Sigmoid colon (tissue), 4 donors: ENCODE measurements at regions not wholly inside any gene's neighbourhood (a gene's known extent, or its start where the extent isn't known, plus 50 kb on each side); places are given as distances from the start of the nearest gene placed in this dataset.

Source experiments
- POLR2A ChIP-seq, 2 donors: fragments of 450-650 bp; IDR thresholded peaks; one replicate each; pipeline ENCODE4 v1.6.1; 2016; ENCODE audit warnings: antibody characterized with exemption in 2 of 2, mild to moderate bottlenecking in 2 of 2, moderate library complexity in 2 of 2
- POLR2AphosphoS5 ChIP-seq, 4 donors: sonication (generic); formaldehyde crosslinking; IDR thresholded peaks; one replicate each; pipeline ENCODE4 v1.6.1; 2017; ENCODE audit warnings: antibody characterized with exemption in 4 of 4
- TF ChIP-seq, protein P1 (sequence below), 4 experiments: fragments of 450-650 bp in 3 of 4; fragments of 200-600 bp in 1 of 4; IDR thresholded peaks; one replicate each; pipeline ENCODE4 v1.5.1; 2016 to 2019; ENCODE audit warnings: antibody characterized with exemption in 4 of 4, mild to moderate bottlenecking in 3 of 4, moderate library complexity in 2 of 4

DNA sequence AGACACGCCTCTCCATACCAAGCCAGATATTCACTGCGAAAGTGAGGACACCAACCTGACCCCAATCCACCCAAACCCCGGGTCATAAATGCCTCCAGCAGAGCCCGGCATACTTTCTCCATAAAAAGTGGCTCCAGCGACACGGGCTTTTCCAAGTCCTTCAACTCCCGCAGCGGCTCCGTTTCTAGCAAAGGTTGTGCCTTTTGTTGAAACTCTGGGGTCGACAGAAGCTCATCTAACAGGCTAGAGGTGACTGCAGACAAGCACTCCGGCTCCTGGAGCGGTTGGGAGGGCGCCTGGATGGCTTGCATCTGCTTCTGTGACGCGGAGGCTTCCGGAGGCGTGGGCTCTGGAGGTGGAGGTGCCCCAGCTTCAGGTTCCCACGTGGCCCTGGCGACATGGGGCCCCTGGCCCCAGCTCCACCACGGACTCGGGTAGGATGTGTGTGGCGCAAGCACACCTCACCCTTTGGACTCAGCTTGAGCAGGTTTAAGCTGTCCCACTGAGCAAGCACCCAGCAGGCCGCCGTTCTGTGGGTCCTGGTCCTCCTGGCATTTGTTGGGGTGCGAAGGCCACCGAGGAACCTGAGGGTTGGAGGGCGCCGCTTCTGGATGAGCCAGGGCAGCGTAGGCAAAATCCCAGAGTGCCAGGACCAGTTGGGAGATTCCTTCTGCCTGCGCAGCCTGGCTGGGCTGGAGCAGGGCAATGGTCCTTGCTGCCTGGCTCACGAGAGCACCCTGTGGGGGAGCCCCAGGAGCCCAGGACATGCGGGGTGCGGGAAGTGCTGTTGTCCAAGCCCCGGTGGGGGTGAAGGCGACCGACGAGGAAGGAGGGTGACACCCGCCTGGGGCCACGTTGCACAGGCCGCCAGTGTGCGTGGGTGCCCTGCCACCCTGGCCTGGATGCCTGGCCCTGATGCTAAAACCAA is 186.3 kb downstream of the ALG10 start:
- TF ChIP-seq, protein P1, sequence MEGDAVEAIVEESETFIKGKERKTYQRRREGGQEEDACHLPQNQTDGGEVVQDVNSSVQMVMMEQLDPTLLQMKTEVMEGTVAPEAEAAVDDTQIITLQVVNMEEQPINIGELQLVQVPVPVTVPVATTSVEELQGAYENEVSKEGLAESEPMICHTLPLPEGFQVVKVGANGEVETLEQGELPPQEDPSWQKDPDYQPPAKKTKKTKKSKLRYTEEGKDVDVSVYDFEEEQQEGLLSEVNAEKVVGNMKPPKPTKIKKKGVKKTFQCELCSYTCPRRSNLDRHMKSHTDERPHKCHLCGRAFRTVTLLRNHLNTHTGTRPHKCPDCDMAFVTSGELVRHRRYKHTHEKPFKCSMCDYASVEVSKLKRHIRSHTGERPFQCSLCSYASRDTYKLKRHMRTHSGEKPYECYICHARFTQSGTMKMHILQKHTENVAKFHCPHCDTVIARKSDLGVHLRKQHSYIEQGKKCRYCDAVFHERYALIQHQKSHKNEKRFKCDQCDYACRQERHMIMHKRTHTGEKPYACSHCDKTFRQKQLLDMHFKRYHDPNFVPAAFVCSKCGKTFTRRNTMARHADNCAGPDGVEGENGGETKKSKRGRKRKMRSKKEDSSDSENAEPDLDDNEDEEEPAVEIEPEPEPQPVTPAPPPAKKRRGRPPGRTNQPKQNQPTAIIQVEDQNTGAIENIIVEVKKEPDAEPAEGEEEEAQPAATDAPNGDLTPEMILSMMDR (IDR thresholded peaks at IDR 0.05), result no peak
- TF ChIP-seq POLR2A (IDR thresholded peaks at IDR 0.05), result no peak
- no peak for TF ChIP-seq POLR2AphosphoS5 (IDR thresholded peaks at IDR 0.05)
